22Rv1 (cell line): ENCODE measurements at regions not wholly inside any gene's neighbourhood (a gene's known extent, or its start where the extent isn't known, plus 50 kb on each side); places are given as distances from the start of the nearest gene placed in this dataset.
"Not testable (repeated sequence)": the region's sequence is repeated elsewhere in the genome, so short reads cannot be mapped to it uniquely, and the experiment has no call there.

ENCODE experiments used
- ZFX ChIP-seq: fragments of 450-650 bp; IDR thresholded peaks from 2 replicates; pipeline ENCODE4 v1.6.1; 2017; ENCODE audit warnings: antibody characterized with exemption, borderline replicate concordance
- TF ChIP-seq, protein P1 (sequence below): fragments of 450-650 bp; IDR thresholded peaks from 2 replicates; pipeline ENCODE4 v1.5.1; 2017; ENCODE audit warnings: mild to moderate bottlenecking

DNA sequence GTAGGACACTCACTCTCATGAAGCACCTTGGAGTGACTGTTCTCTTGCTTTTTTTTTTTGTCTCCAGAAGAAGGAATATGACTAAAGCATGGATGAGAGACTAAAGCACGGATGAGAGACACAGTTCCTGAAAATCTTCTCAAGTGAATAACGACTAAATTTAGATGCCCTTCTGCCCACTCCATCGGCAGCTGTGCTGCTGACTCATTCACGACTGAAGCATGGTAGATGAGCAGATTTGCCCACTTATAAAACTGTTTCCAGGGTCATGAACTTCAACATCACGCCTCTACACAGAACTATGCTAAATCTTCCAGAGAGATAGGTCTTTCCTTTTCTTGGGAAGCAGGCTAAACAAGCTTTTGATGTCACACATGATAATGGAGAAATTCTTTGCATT, 738.0 kb downstream of the CDY1 start:
- TF ChIP-seq, protein P1, sequence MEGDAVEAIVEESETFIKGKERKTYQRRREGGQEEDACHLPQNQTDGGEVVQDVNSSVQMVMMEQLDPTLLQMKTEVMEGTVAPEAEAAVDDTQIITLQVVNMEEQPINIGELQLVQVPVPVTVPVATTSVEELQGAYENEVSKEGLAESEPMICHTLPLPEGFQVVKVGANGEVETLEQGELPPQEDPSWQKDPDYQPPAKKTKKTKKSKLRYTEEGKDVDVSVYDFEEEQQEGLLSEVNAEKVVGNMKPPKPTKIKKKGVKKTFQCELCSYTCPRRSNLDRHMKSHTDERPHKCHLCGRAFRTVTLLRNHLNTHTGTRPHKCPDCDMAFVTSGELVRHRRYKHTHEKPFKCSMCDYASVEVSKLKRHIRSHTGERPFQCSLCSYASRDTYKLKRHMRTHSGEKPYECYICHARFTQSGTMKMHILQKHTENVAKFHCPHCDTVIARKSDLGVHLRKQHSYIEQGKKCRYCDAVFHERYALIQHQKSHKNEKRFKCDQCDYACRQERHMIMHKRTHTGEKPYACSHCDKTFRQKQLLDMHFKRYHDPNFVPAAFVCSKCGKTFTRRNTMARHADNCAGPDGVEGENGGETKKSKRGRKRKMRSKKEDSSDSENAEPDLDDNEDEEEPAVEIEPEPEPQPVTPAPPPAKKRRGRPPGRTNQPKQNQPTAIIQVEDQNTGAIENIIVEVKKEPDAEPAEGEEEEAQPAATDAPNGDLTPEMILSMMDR = not testable (repeated sequence)
- TF ChIP-seq ZFX = not testable (repeated sequence)
